HG02870 (cell line): ENCODE measurements at regions not wholly inside any gene's neighbourhood (a gene's known extent, or its start where the extent isn't known, plus 50 kb on each side); places are given as distances from the start of the nearest gene placed in this dataset.

Experiments used
- ATAC-seq: cut with Tn5 transposase; IDR thresholded peaks from one replicate; pipeline ENCODE4 v1.9.1; 2021; ENCODE audit warnings: mild to moderate bottlenecking, moderate library complexity; ENCODE audit not compliant: unreplicated experiment

GRCh38 chr13:30108216-30108912, 199.0 kb downstream of the KATNAL1 start:
- no peak for ATAC-seq

GRCh38 chr13:30107521-30108136, 199.7 kb downstream of the KATNAL1 start:
- no peak for ATAC-seq

GRCh38 chr13:30107121-30107520, 200.2 kb downstream of the KATNAL1 start:
- ATAC-seq: no peak

DNA sequence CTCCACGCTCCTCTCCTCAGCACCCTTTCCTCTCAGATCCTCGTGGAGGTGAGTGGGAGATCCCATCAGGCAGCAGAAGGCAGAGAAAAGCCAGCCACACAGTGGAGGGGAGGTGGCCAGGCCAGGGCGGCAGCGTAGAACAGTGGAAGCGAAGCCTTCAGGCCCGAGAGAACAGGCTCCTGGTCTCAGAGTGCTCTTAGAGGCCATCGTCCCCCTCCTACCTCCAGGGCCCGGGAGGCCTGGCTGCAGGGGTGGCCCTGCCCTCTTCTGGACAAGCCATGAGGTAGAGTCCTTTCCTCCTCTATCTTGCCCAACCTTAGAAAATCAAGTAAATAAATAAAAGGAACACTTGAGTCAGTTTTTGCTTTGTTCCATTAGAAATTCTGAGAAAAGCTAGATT, 202.0 kb downstream of the KATNAL1 start:
- ATAC-seq: no peak

DNA sequence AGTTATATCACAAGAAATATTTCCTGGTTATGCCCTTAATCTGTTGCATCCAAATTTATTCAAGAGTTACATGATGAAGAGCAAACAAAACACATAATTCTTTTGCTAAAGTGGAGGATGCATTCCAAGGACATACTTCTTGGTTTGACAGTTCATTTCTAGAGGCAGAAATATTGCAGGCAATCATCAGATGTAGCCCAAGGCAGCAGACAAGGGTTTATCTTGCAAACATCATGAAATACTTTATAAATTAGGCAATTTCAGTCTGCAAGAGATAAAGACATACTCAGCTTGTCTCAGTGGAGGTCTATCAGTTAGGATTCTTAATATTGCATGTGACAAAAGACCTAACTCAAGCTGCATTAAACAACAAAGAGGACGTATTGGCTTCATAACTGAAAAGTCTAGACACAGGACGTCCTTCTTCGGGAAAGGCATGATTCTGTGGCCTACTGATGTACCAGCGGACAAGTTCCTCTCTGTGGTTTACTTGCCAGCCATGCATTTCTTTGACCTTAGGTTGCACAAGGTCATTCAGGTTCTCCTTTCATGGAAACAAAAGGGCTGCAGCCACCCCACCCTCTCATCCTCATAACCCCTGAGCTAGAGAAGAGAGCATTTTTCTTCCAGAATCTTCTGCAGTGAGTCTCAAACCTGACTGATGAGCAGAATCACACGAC, 204.1 kb downstream of the KATNAL1 start:
- no peak for ATAC-seq

- ATAC-seq: no peak
Observed at GRCh38 chr13:30100226-30100625, 207.1 kb downstream of the KATNAL1 start.

DNA sequence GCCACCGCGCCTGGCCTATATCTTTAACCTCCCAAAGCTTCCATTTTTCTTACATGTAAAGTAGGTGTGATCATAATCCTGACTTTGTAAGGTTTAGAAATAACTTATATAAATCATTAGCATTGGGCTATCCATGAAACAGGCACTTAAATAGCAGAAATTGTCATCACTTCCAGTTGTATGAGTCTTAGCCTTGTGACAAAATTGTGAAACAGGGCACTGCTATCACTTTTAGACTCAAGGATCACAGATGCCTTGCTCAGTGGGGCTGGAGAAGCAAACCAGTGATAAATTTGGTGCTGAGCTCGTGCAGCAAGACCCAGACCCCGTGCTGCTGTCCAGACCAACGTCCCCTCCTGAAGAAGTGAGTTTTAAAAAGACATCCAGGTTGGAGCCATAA, 209.7 kb downstream of the KATNAL1 start:
- no peak for ATAC-seq

GRCh38 chr13:30097089-30097488, 210.3 kb downstream of the KATNAL1 start:
- ATAC-seq: no peak

DNA sequence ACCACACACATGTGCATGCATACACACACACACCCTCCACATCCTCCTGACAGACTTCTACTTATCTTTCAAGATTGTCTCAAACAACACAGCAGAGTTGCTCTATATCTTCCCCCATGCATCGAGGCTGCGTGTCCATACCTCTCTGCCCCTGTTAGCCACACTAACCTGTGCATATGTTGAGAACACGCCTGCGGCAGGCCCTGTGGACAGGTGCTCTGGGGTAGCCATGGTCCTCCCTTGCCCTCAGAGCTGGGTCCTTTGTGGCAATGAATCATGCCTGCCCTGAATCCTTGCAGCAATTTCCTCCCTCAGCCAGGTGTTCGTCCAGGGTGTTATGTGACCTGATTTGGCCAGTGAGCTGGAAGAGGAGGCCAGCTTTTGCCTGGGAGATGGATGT, 213.3 kb downstream of the KATNAL1 start:
- no peak for ATAC-seq

DNA sequence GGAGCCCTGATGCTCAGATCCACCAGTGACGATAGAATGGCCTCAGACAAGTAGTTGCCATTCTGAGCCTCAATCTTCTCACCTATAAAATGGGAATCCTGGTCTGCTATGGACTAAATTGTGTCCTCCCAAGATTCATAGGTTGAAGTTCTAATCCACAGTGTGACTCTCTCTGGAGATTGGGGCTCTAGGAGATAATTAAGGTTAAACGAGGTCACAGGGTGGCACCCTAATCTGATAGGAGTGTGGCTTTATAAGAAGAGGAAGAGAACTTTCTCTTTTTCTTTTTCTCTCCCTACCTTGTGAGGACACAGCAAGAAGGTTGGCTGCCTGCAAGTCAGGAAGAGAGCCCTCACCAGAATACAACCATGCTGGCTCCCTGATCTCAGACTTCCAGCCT, 214.1 kb downstream of the KATNAL1 start:
- ATAC-seq: no peak

GRCh38 chr13:30091691-30092090, 215.7 kb downstream of the KATNAL1 start:
- ATAC-seq: no peak

GRCh38 chr13:30091035-30091434, 216.3 kb downstream of the KATNAL1 start:
- ATAC-seq: no peak

DNA sequence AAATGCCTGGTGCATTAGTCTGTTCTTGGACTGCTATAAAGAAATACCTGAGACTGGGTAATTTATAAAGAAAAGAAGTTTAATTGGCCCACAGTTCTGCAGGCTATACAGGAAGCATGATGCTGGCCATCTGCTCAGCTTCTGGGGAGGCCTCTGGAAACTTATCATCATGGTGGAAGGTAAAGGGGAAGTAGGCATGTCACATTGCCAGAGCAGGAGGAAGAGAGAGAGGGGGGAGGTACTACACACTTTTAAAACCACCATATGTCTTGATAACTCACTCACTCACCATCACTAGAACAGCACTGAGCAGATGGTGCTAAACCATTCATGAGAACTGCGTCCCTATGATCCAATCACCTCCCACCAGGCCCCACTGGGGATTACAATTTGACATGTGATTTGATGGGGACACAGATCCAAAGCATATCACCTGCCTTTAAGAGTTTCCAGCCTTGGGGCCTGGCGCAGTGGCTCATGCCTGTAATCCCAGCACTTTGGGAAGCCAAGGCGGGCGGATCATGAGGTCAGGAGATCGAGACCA, 219.0 kb downstream of the KATNAL1 start:
- no peak for ATAC-seq

DNA sequence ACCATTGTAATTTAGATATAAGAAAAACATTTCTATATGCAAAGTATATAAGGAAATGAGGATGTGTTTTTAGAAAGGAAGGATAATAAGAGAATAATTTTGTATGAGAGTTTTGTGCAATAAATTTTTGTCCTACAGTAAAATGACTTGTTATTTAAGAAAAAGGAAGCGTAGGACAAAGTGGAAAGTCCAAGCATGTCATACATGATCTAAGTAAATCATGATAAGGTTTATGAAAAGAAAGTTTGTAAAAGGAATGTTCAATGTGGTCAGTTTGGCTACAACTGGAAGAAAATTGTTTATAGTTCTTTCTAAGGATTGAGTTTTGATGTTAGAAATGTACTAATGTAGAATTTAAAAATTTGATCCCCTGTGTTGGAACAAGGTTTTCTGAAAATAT, 222.3 kb downstream of the KATNAL1 start:
- ATAC-seq: no peak

DNA sequence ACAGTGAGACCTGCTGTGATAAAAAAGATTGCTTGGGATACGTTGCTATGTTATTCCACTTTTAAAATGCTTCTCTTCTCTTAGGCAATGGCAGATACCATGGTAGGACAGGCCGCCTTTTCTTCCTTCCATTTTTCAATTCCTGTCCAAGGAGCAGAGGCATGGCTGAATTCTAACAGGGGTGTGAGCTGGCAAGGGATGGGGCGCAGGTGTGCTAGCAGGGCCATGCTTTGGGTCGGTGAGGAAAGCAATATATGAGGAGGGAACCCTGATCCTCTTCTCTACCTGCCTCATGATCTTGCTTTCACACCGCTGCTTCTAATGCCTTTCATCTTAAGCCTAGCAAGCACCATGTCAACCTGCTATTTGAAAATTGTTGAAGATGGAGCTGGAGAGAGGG, 225.0 kb downstream of the KATNAL1 start:
- ATAC-seq: no peak

DNA sequence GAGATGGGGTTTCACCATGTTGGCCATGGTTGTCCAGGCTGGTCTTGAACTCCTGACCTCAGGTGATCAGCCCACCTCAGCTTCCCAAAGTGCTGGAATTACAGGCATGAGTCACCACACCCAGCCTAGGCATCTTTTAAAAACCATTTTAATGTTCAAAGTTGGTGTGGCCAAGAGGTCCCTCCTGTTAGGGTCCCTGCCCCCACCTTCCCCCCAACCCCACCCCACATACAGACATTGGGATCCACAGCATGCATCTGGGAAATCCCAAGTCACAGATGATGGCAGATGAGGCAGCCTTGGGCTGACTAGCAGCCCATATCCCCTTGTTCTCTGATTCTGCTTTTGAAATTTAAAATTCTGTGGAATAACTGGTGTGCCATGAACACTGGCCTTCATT, 226.0 kb downstream of the KATNAL1 start:
- ATAC-seq: no peak

DNA sequence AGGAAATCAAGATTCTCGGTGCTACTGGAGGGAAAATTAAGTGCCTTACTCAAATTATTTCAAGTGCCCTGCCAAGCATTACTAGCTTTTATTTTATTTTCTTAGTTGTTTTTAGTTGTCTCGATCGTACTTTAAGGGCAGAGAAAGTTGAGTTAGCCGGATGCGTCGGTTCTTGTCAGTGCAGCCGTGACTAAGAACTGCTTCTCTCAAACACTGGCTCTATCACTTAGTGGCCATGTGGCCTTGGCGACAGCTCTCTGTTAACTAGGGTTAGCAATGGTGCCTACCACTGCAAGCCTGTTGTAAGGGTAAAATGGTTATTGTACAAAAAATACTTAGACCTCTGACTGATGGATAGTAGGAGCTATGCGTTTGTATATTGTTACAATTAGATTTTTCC, 227.8 kb downstream of the KATNAL1 start:
- ATAC-seq: no peak

DNA sequence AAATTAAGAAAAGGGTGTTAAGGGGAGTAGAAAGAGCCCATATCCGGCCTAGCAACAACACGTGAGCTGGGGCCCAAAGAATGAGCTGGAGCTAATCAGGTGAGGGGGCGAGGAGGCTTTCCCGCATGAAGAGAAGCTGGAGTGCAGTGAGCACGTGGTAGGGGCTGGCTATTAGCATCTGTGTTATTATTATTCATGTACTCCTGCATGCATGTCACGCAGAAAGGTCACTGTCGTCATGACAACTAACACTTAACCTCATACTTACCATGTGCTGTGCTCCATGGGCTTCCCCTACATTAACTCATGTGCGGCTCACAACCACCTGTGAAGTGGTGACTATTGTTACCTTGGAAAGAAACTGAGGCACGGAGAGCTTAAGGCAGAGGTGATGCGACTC, 227.6 kb upstream of the UBL3 start:
- ATAC-seq: no peak

DNA sequence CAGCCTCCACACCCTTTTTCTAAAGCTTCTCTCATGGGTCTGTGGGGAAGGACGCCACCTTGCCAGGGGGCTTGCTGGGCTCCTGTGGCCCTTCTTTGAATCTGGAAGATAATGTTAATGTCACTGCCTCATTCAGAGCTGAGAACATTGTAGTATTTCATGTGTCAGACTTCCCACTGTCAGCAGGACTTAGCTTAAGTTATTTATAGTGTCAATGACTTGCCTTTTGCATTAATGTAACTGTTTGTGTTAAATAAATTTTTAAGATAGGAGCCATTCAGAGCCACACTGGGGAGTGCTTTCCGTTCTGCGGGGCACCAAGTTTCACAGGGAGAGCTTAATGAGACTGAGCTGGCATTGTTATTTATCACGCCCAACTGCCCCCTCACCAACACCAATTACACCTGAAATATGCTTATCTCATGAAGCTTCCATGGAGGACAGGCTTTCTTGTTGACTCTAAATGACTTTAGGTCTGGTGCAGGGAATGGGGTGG, 226.9 kb upstream of the UBL3 start:
- ATAC-seq: no peak

GRCh38 chr13:30074955-30075614, 224.7 kb upstream of the UBL3 start:
- ATAC-seq: no peak

DNA sequence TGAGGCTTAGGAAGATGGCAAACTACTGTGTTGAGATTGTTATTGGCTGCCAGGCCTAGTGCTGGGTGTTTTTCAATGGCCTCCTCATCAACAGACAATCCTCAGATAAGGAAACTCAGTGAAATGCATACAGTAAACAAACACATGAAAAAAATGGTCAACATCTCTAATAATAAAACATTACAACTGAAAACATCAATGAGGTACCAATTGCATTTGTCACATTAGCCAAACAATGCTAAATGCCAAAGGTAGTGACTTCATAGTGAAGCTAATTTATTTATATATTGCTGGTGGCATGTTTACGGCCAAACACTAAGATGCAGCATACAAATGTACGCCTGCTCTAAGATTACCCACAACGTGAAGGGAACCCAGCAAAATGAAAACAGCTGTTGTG, 224.0 kb upstream of the UBL3 start:
- ATAC-seq: no peak
